Gastrocnemius medialis (tissue), 4 donors: ENCODE measurements at regions not wholly inside any gene's neighbourhood (a gene's known extent, or its start where the extent isn't known, plus 50 kb on each side); places are given as distances from the start of the nearest gene placed in this dataset.

ENCODE experiments used
- POLR2A ChIP-seq, 2 donors: fragments of 450-650 bp; IDR thresholded peaks; one replicate each; pipeline ENCODE4 v1.6.1; 2017; ENCODE audit warnings: antibody characterized with exemption in 2 of 2, mild to moderate bottlenecking in 2 of 2, moderate library complexity in 2 of 2
- TF ChIP-seq, protein P1 (sequence below), 5 experiments: fragments of 450-650 bp in 3 of 5; fragments of 200-600 bp in 2 of 5; sonication (generic) in 2 of 5; IDR thresholded peaks in 4 of 5; conservative IDR thresholded peaks in 1 of 5; 1 replicate in 4 of 5; 2 replicates in 1 of 5; pipeline ENCODE4 v1.5.1; 2016 to 2019; ENCODE audit warnings: antibody characterized with exemption in 5 of 5, mild to moderate bottlenecking in 3 of 5, moderate library complexity in 3 of 5

DNA sequence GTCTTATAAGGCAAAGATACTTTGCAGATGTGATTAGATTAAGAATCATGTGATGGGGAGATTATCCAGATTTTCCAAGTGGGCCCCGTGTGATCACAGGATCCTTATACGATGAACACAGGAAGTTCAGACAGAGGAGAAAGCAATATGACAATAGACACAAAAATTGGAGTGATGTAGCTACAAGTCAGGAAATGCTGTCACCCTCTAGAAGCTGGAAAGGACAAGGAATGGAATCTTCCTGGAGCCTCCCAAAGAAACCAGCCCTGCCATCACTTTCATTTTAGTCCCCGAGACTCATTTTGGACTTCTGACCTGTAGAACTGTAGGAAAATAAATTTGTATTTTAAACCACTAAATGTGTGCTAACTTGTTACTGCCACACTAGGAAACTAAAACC, 61.9 kb upstream of the C1orf21 start:
- no peak for TF ChIP-seq POLR2A (IDR thresholded peaks at IDR 0.05)
- TF ChIP-seq, protein P1, sequence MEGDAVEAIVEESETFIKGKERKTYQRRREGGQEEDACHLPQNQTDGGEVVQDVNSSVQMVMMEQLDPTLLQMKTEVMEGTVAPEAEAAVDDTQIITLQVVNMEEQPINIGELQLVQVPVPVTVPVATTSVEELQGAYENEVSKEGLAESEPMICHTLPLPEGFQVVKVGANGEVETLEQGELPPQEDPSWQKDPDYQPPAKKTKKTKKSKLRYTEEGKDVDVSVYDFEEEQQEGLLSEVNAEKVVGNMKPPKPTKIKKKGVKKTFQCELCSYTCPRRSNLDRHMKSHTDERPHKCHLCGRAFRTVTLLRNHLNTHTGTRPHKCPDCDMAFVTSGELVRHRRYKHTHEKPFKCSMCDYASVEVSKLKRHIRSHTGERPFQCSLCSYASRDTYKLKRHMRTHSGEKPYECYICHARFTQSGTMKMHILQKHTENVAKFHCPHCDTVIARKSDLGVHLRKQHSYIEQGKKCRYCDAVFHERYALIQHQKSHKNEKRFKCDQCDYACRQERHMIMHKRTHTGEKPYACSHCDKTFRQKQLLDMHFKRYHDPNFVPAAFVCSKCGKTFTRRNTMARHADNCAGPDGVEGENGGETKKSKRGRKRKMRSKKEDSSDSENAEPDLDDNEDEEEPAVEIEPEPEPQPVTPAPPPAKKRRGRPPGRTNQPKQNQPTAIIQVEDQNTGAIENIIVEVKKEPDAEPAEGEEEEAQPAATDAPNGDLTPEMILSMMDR (IDR thresholded peaks at IDR 0.05 in 4 of 5, conservative IDR thresholded peaks at IDR 0.05 in 1 of 5), result no peak
